Neuron (in vitro differentiated cells): ENCODE measurements at regions not wholly inside any gene's neighbourhood (a gene's known extent, or its start where the extent isn't known, plus 50 kb on each side); places are given as distances from the start of the nearest gene placed in this dataset.
"Not testable (repeated sequence)": the region's sequence is repeated elsewhere in the genome, so short reads cannot be mapped to it uniquely, and the experiment has no call there.

Source experiments
- H2AFZ ChIP-seq: one replicate; pipeline ENCODE4 v1.6.1; 2013; ENCODE audit warnings: low read depth, mild to moderate bottlenecking, inconsistent platforms, low read length, moderate library complexity
- H3K27me3 ChIP-seq: one replicate; pipeline ENCODE4 v1.6.1; 2013; ENCODE audit warnings: low read length; ENCODE audit not compliant: insufficient read depth
- H3K36me3 ChIP-seq: one replicate; pipeline ENCODE4 v1.6.1; 2013; ENCODE audit warnings: low read length; ENCODE audit not compliant: insufficient read depth
- H3K4me1 ChIP-seq: one replicate; pipeline ENCODE4 v1.6.1; 2013; ENCODE audit warnings: low read length; ENCODE audit not compliant: insufficient read depth
- H3K4me3 ChIP-seq: 2 replicates; pipeline ENCODE4 v1.5.1; 2013; ENCODE audit warnings: mild to moderate bottlenecking, low read length, moderate library complexity
- H3K9me3 ChIP-seq: one replicate; pipeline ENCODE4 v1.6.1; 2013; ENCODE audit warnings: low read length

- H3K4me3 ChIP-seq: no peak overlapping the region
- H3K27me3 ChIP-seq: no peaks in the 10 kb centered on the region
- H2AFZ ChIP-seq: no peak overlapping the region
- H3K36me3 ChIP-seq: no peaks in the 10 kb centered on the region
- peaks cover 2% of the 10 kb centered on the region for H3K9me3 ChIP-seq
- H3K4me1 ChIP-seq: peaks cover 12% of the 10 kb centered on the region
These were observed 386.3 kb downstream of the USP25 start for GRCh38 chr21:16116069-16116468.

GRCh38 chr21:16116798-16117197 is 387.0 kb downstream of the USP25 start:
- no peak overlapping the region for H3K4me3 ChIP-seq

GRCh38 chr21:16117331-16117730 is 387.5 kb downstream of the USP25 start:
- Histone ChIP-seq H2AFZ (no peak overlapping the region), H3K27me3 (no peaks in the 10 kb centered on the region), H3K9me3 (peaks cover 2% of the 10 kb centered on the region), H3K4me1 (peaks cover 12% of the 10 kb centered on the region), H3K36me3 (no peaks in the 10 kb centered on the region), H3K4me3 (no peak overlapping the region)

More at GRCh38 chr21:16116798-16117197, 387.0 kb downstream of the USP25 start:
- peaks cover 2% of the 10 kb centered on the region for H3K9me3 ChIP-seq
- no peak overlapping the region for H2AFZ ChIP-seq
- peaks cover 12% of the 10 kb centered on the region for H3K4me1 ChIP-seq
- H3K36me3 ChIP-seq: no peaks in the 10 kb centered on the region
- no peaks in the 10 kb centered on the region for H3K27me3 ChIP-seq

DNA sequence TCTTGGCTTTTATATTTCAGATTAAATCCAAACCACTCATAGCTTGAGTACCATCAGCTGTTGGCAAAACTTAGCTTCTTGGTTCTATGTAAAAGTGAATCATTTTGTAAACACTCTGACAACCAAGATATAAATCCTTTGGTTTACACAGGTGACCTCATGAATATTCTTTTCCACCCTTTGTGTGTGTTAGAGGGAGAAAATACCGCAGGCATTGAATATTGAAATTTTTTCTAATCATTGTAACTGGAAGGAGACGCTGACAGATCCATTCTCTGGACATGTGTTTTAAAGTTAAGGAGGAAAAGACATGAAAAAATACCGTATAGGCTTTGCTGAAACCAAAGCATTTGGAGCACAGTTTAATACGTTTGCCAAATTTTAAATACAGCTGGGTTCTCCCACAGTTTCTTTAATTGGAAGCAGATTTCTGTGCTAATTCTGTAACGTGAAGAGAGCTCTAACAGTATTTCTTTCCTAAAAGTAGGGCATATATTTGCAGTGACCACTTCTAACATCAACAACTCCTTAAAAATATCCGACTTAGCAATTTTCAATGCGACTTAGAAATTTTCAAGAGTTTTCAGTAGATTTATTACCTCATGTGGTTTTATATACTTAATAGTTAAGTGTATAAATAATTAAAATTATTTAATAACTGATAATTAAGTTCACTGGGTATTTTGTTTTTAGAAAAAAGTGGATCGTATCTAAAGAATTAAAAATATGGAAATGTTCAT is 388.2 kb downstream of the USP25 start:
- peaks cover 8% of the 10 kb centered on the region for H3K4me1 ChIP-seq
- no peaks in the 10 kb centered on the region for H3K27me3 ChIP-seq
- no peak overlapping the region for H3K4me3 ChIP-seq
- peaks cover 2% of the 10 kb centered on the region for H3K9me3 ChIP-seq
- no peaks in the 10 kb centered on the region for H3K36me3 ChIP-seq
- peak overlapping the region; percentile 26 for H2AFZ ChIP-seq

DNA sequence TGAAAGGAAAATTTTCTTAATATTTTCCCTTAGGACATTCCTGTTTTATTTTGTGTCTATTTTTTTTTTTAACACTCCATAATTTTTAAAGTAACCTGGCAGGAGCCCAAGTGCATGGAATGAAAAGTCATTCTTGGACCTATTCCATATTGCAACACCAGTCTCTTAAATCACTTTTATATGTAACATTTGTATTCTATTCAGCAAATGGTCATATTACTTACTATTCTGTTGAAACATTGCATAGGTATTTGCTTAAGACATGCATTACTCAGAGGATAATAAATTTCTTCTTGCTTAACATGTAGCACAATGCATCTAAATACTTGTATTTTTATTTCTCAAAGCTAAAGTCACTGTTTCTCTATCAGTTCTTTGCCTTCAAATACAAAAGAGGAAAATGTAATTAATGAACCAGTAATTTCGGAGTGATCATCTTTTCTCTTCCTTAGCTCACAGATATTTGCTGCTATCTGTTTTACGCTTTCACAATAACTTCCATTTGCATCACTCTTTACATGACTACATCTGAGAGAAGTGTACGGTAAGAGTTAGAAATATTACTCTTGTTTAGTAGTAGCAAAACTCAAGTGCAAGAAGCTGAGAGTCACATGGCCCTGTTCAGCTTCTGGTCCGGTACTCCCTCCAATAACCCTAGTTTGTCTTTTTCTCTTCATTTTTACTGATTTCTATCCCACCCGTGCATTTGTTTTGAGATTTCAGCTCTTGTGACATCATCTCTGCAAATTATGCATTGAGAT is 394.8 kb downstream of the USP25 start:
- no peaks in the 10 kb centered on the region for H3K9me3 ChIP-seq
- H3K4me1 ChIP-seq: no peaks in the 10 kb centered on the region
- H2AFZ ChIP-seq: no peak overlapping the region
- H3K4me3 ChIP-seq: no peak overlapping the region
- H3K27me3 ChIP-seq: no peaks in the 10 kb centered on the region
- no peaks in the 10 kb centered on the region for H3K36me3 ChIP-seq

DNA sequence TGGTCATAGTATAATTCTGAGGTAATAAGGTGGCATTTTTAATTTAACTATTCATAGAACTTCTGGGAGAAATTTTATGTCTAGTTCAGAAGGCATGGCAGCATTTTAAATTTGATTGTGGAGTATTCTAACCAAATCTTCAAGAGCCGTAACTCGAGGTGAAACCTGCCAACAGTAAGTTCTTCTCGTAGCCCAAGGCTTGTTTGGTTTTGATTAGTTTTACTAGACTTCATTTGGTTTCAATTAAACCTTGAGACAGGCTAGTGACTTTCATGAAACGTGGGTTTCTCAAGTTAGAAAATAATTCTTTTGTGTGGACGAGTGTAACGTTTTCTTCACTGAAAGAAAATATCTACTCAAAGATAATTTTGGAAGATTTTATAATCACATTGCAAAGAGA is 395.5 kb downstream of the USP25 start:
- Histone ChIP-seq H3K4me3 (no peak overlapping the region), H3K27me3 (no peaks in the 10 kb centered on the region), H2AFZ (no peak overlapping the region), H3K36me3 (no peaks in the 10 kb centered on the region), H3K9me3 (no peaks in the 10 kb centered on the region), H3K4me1 (no peaks in the 10 kb centered on the region)

DNA sequence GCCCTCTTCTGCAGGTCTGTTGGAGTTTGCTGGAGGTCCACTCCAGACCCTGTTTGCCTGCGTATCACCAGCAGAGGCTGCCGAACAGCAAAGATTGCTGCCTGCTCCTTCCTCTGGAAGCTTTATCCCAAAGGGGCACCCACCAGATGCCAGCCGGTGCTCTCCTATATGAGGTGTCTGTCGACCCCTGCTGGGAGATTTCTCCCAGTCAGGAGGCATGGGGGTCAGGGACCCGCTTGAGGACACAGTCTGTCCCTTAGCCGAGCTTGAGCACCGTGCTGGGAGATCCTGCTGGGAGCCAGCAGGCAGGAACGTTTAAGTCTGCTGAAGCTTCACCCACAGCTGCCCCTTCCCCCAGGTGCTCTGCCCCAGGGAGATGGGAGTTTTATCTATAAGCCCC is 402.7 kb downstream of the USP25 start:
- not testable (repeated sequence) for H3K4me3 ChIP-seq, H3K9me3 ChIP-seq, H2AFZ ChIP-seq, H3K27me3 ChIP-seq, H3K36me3 ChIP-seq, H3K4me1 ChIP-seq

GRCh38 chr21:16133248-16133647 is 403.5 kb downstream of the USP25 start:
- Histone ChIP-seq H2AFZ (no peak overlapping the region), H3K27me3 (no peaks in the 10 kb centered on the region), H3K9me3 (no peaks in the 10 kb centered on the region), H3K4me3 (no peak overlapping the region), H3K4me1 (peaks cover 9% of the 10 kb centered on the region), H3K36me3 (no peaks in the 10 kb centered on the region)

DNA sequence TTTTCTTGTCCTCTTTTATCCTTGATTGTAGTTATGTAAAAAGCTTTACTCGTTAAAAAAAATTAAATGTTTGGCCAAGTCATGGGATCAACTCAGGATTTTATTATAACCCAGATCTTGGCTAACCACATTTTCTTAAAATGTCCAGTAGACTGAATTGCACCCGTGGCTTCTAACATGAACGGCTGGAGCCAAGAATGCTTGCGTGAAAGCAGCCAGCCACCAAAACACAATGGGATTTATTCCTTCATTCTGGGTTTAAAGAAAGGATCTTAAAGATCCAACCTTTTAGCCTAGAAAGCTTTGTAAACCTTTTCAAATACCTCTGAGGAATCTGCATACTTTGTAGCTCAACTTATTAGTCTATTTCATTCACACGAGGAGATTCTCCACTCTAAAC is 404.4 kb downstream of the USP25 start:
- Histone ChIP-seq H3K4me1 (peaks cover 9% of the 10 kb centered on the region), H3K9me3 (no peaks in the 10 kb centered on the region), H3K4me3 (no peak overlapping the region), H3K27me3 (no peaks in the 10 kb centered on the region), H2AFZ (no peak overlapping the region), H3K36me3 (no peaks in the 10 kb centered on the region)

GRCh38 chr21:16137106-16137505 is 407.3 kb downstream of the USP25 start:
- no peak overlapping the region for H2AFZ ChIP-seq
- H3K27me3 ChIP-seq: no peaks in the 10 kb centered on the region
- peaks cover 2% of the 10 kb centered on the region for H3K9me3 ChIP-seq
- H3K4me3 ChIP-seq: no peak overlapping the region
- no peaks in the 10 kb centered on the region for H3K36me3 ChIP-seq
- H3K4me1 ChIP-seq: peaks cover 9% of the 10 kb centered on the region

DNA sequence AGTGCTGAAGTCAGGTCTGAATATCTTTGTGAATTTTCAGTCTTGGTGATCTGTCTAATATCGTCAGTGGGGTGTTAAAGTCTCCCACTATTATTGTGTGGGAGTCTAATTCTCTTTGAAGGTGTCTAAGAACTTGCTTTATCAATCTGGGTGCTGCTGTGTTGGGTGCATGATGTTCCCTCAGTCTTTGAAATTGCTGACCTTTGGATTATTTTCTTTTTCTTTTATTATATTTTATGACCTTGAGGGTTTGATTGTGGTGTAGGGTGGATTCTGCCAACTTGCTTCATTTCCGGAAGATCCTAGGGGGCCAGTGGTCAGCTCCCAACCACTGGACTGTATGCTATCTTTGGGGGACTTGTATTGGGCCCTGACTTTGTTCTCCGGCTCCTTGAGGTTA is 415.3 kb downstream of the USP25 start:
- H3K4me3 ChIP-seq: no peak overlapping the region
- H3K27me3 ChIP-seq: no peaks in the 10 kb centered on the region
- no peak overlapping the region for H2AFZ ChIP-seq
- H3K9me3 ChIP-seq: peaks cover 4% of the 10 kb centered on the region
- H3K36me3 ChIP-seq: no peaks in the 10 kb centered on the region
- no peaks in the 10 kb centered on the region for H3K4me1 ChIP-seq

GRCh38 chr21:16145479-16145878 is 415.7 kb downstream of the USP25 start:
- H3K4me3 ChIP-seq: no peak overlapping the region

DNA sequence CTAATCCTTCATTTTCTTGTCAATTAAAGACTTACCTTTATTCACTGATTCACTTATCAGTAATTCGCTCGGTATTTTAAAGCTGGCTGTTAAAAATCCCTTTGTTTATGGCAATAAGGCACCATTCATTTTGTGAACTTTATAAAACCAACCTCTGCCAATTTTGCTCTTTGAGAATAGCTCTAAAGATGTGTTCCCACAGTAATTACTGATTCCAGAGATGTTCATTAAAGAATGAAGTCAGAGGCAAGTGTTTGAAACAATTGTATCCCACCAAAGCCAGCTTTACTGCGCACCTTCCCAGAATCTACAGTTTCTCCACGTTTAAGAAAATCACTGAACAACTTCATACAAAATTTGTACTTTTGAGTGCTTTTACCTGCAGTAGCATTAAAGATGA is 424.5 kb downstream of the USP25 start:
- no peaks in the 10 kb centered on the region for H3K27me3 ChIP-seq
- H2AFZ ChIP-seq: no peak overlapping the region

More at GRCh38 chr21:16145479-16145878, 415.7 kb downstream of the USP25 start:
- Histone ChIP-seq H3K9me3 (peaks cover 4% of the 10 kb centered on the region), H3K4me1 (no peaks in the 10 kb centered on the region), H2AFZ (no peak overlapping the region), H3K27me3 (no peaks in the 10 kb centered on the region), H3K36me3 (no peaks in the 10 kb centered on the region)

More for the DNA sequence above, 424.5 kb downstream of the USP25 start:
- Histone ChIP-seq H3K4me1 (no peaks in the 10 kb centered on the region), H3K4me3 (no peak overlapping the region), H3K9me3 (no peaks in the 10 kb centered on the region), H3K36me3 (no peaks in the 10 kb centered on the region)
